SH-SY5Y (cell line): ENCODE measurements at regions not wholly inside any gene's neighbourhood (a gene's known extent, or its start where the extent isn't known, plus 50 kb on each side); places are given as distances from the start of the nearest gene placed in this dataset.

Experiments used
- GATA2 ChIP-seq: IDR thresholded peaks from 2 replicates; pipeline ENCODE4 v1.6.1; 2011; ENCODE audit warnings: mild to moderate bottlenecking, low read depth, low read length
- GATA3 ChIP-seq: IDR thresholded peaks from 2 replicates; pipeline ENCODE4 v1.6.1; 2011; ENCODE audit warnings: low read depth, mild to moderate bottlenecking, low read length, moderate library complexity

- no peak for TF ChIP-seq GATA2
- no peak for TF ChIP-seq GATA3
Measured at GRCh38 chr2:2804528-2804927, 473.5 kb upstream of the MYT1L start.
